Endothelial cell of umbilical vein (primary cell): ENCODE measurements at regions not wholly inside any gene's neighbourhood (a gene's known extent, or its start where the extent isn't known, plus 50 kb on each side); places are given as distances from the start of the nearest gene placed in this dataset.

Source experiments
- BruUV-seq: library from RNA; stranded (reverse); fragments of 400-500 nt; replicated peaks from 2 replicates; lab custom pipeline; 2021; lab: Mats Ljungman, UMichigan
- CTCF ChIA-PET: fragments of 300-600, 350-600 bp; sonication (Branson Sonifier 250); formaldehyde crosslinking; loops from one replicate; lab custom pipeline; 2021; ENCODE audit warnings: antibody characterized with exemption, inconsistent platforms; lab: Charles Lee
- POLR2A ChIA-PET: fragments of 300-600, 350-600 bp; sonication (Branson Sonifier 250); formaldehyde crosslinking; loops from one replicate; lab custom pipeline; 2021; ENCODE audit warnings: antibody characterized with exemption, inconsistent platforms; lab: Charles Lee
- DNase-seq: peaks from one replicate; pipeline ENCODE4 v3.0.0-alpha.2; 2011; ENCODE audit warnings: low read depth, low spot score
- FAIRE-seq: peaks from 2 replicates; lab custom pipeline; 2011; peaks lifted over from hg19 to GRCh38; lab: Jason Lieb, UNC
- H2AFZ ChIP-seq: 2 replicates; pipeline ENCODE4 v1.6.0; 2012; ENCODE audit warnings: low read depth, low read length, control low read depth, inconsistent platforms
- H3K27ac ChIP-seq: 2 replicates; pipeline ENCODE4 v1.5.1; 2011; ENCODE audit warnings: low read depth, mild to moderate bottlenecking, control low read depth, low read length, moderate library complexity; ENCODE audit not compliant: insufficient read depth
- H3K27me3 ChIP-seq, 2 experiments: 2 replicates each; pipeline versions ENCODE4 v1.6.0 to v1.6.1; 2011; ENCODE audit warnings: low read length in 2 of 2, mixed read lengths in 1 of 2; ENCODE audit not compliant: control insufficient read depth in 2 of 2, insufficient read depth in 2 of 2
- H3K36me3 ChIP-seq, 2 experiments: 2 replicates in 1 of 2; 3 replicates in 1 of 2; pipeline ENCODE4 v1.5.1; 2011; ENCODE audit warnings: low read length in 2 of 2, mild to moderate bottlenecking in 1 of 2, moderate library complexity in 1 of 2; ENCODE audit not compliant: control insufficient read depth in 2 of 2, insufficient read depth in 2 of 2; ENCODE audit errors: extremely low read depth in 1 of 2
- H3K4me1 ChIP-seq: 3 replicates; pipeline ENCODE4 v1.5.1; 2011; ENCODE audit warnings: mild to moderate bottlenecking, low read length; ENCODE audit not compliant: control insufficient read depth, insufficient read depth; ENCODE audit errors: extremely low read depth
- H3K4me2 ChIP-seq: 2 replicates; pipeline ENCODE4 v1.6.1; 2011; ENCODE audit warnings: low read length, control low read depth, mixed read lengths; ENCODE audit not compliant: insufficient read depth
- H3K4me3 ChIP-seq, 3 experiments: fragments of 200-600 bp in 1 of 3; sonication (generic), shearing (Covaris generic) in 1 of 3; replicated peaks in 1 of 3; 2 replicates each; pipeline ENCODE4 v1.5.1; 2011 to 2016; ENCODE audit warnings: control low read depth in 3 of 3, low read length in 3 of 3, mild to moderate bottlenecking in 2 of 3, inconsistent platforms in 1 of 3, low read depth in 1 of 3, moderate library complexity in 1 of 3; ENCODE audit not compliant: insufficient read depth in 1 of 3
- H3K79me2 ChIP-seq: 2 replicates; pipeline ENCODE4 v1.6.0; 2012; ENCODE audit warnings: low read length, inconsistent platforms; ENCODE audit not compliant: control insufficient read depth, insufficient read depth
- H3K9ac ChIP-seq: replicated peaks from 2 replicates; pipeline ENCODE3; 2011; ENCODE audit warnings: low read length, control low read depth; ENCODE audit not compliant: insufficient read depth; ENCODE audit errors: extremely low read depth
- H3K9me1 ChIP-seq: replicated peaks from 3 replicates; pipeline ENCODE4 v1.6.0; 2011; ENCODE audit warnings: mild to moderate bottlenecking, low read length; ENCODE audit not compliant: control insufficient read depth, insufficient read depth; ENCODE audit errors: extremely low read depth
- H3K9me3 ChIP-seq: replicated peaks from 2 replicates; pipeline ENCODE4 v1.5.1; 2012; ENCODE audit warnings: low read length, inconsistent platforms; ENCODE audit not compliant: control insufficient read depth, insufficient read depth
- H4K20me1 ChIP-seq: replicated peaks from 2 replicates; pipeline ENCODE3; 2011; ENCODE audit warnings: mild to moderate bottlenecking, low read length; ENCODE audit not compliant: control insufficient read depth, insufficient read depth; ENCODE audit errors: extremely low read depth
- CTCF ChIP-seq, 2 donors: IDR thresholded peaks; 1 replicate in 1 of 2; 2 replicates in 1 of 2; pipeline ENCODE4 v1.5.1; 2011; ENCODE audit warnings: low read length in 2 of 2, mild to moderate bottlenecking in 2 of 2, moderate library complexity in 2 of 2, control low read depth in 1 of 2, inconsistent platforms in 1 of 2, low read depth in 1 of 2; ENCODE audit not compliant: insufficient read depth in 1 of 2; ENCODE audit errors: extremely low read depth in 1 of 2
- EZH2 ChIP-seq: IDR thresholded peaks from 2 replicates; pipeline ENCODE4 v1.6.1; 2012; ENCODE audit warnings: borderline replicate concordance, low read depth, mild to moderate bottlenecking, moderate library complexity, low read length, inconsistent platforms; ENCODE audit not compliant: severe bottlenecking
- FOS ChIP-seq: IDR thresholded peaks from 2 replicates; pipeline ENCODE4 v1.6.1; 2011; ENCODE audit warnings: mild to moderate bottlenecking, low read length, moderate library complexity, borderline replicate concordance; ENCODE audit not compliant: insufficient read depth
- GATA2 ChIP-seq: IDR thresholded peaks from 2 replicates; pipeline ENCODE4 v1.7.0; 2011; ENCODE audit warnings: low read depth, mild to moderate bottlenecking, moderate library complexity, mixed read lengths, low read length; ENCODE audit not compliant: insufficient read length, insufficient read depth
- JUN ChIP-seq: IDR thresholded peaks from 2 replicates; pipeline ENCODE4 v1.6.1; 2011; ENCODE audit warnings: borderline replicate concordance, low read depth; ENCODE audit not compliant: insufficient read length, insufficient read depth
- MAX ChIP-seq: IDR thresholded peaks from 2 replicates; pipeline ENCODE4 v1.6.1; 2011; ENCODE audit not compliant: insufficient read depth, insufficient read length
- MYC ChIP-seq: IDR thresholded peaks from one replicate; pipeline ENCODE4 v1.6.1; 2011; ENCODE audit warnings: mild to moderate bottlenecking, low read depth, low read length
- POLR2A ChIP-seq: IDR thresholded peaks from 2 replicates; pipeline ENCODE4 v1.6.1; 2012; ENCODE audit warnings: low read depth, mild to moderate bottlenecking, control low read depth, low read length
- POLR2AphosphoS5 ChIP-seq: IDR thresholded peaks from 2 replicates; pipeline ENCODE4 v1.6.1; 2012; ENCODE audit warnings: low read depth, mild to moderate bottlenecking, control low read depth, low read length, moderate library complexity; ENCODE audit not compliant: insufficient read depth
- dilution Hi-C: fragments of 300-500 bp; cut with MboI; formaldehyde crosslinking; loops from one replicate; pipeline ENCODE4 v1.15.0; 2019; ENCODE audit warnings: low sequenced_read_pairs; ENCODE audit not compliant: extremely low pct_ligation_motif_present
- intact Hi-C: fragments of 100-400 bp; cut with micrococcal nuclease; formaldehyde crosslinking; loops from one replicate; pipeline ENCODE4 v1.10.0; 2022

GRCh38 chr5:68821056-68821455 lies 272.8 kb upstream of the SLC30A5 start:
- Histone ChIP-seq H2AFZ (no peak overlapping the region), H3K9ac (no peak overlapping the region), H3K36me3 (no peaks in the 10 kb centered on the region), H3K4me3 (no peak overlapping the region), H3K27me3 (peaks cover 2 to 5% of the 10 kb centered on the region in 2 experiments), H4K20me1 (no peaks in the 10 kb centered on the region), H3K27ac (no peak overlapping the region), H3K4me1 (no peaks in the 10 kb centered on the region), H3K4me2 (no peak overlapping the region), H3K9me1 (no peaks in the 10 kb centered on the region), H3K9me3 (no peaks in the 10 kb centered on the region), H3K79me2 (no peaks in the 10 kb centered on the region)
- intact Hi-C loops, result no loop called here
- DNase-seq (no peak), FAIRE-seq (no peak)
- no TSS peak for BruUV-seq
- POLR2A ChIA-PET, result no interaction called here
- TF ChIP-seq JUN, result no peak
- no peak for TF ChIP-seq MAX
- no peak for TF ChIP-seq POLR2A
- no peak for TF ChIP-seq POLR2AphosphoS5
- no peak for TF ChIP-seq MYC
- no peak for TF ChIP-seq GATA2
- TF ChIP-seq FOS, result no peak
- no peak for TF ChIP-seq CTCF (IDR thresholded peaks at IDR 0.05; ENCODE audit: extremely low read depth in 1 of 2, insufficient read depth in 1 of 2, low read depth in 1 of 2, low read length in 2 of 2)
- TF ChIP-seq EZH2, result no peak
- CTCF ChIA-PET, result no interaction called here
- dilution Hi-C loops, result no loop called here
